ENCODE measurements at regions not wholly inside any gene's neighbourhood (a gene's known extent, or its start where the extent isn't known, plus 50 kb on each side); places are given as distances from the start of the nearest gene placed in this dataset.

DNA sequence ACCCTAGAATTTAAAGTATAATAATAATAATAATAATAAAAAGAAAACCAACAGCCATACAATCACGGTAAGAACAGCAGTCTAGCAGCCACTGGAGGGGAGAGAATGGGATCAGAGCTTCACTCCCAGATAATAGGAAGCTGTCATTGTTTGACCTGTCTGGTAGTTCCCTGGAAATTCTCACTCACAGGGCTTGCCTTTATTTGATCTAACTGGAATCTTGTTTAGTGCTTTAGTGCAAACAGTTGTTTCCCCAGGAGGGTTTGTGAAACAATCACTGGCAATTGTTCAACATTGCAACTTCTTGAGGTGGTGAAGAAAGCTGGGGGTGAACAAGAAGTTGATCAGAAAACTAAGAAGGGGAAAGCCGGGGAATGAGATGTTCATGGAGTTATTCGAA lies 68.7 kb upstream of the PTCSC3 start:
- Histone ChIP-seq H3K27me3 (ENCODE audit: low read depth) (peaks cover 15% of the 10 kb centered on the region), H3K27ac (replicated peaks) (no peak overlapping the region), H3K4me3 (no peak overlapping the region), H3K9me3 (replicated peaks) (peaks cover 10% of the 10 kb centered on the region), H3K4me1 (no peaks in the 10 kb centered on the region), H3K36me3 (no peaks in the 10 kb centered on the region)
- intact Hi-C loops (cut with micrococcal nuclease), result no loop called here
- DNase-seq, result no peak
- TF ChIP-seq, protein P1, sequence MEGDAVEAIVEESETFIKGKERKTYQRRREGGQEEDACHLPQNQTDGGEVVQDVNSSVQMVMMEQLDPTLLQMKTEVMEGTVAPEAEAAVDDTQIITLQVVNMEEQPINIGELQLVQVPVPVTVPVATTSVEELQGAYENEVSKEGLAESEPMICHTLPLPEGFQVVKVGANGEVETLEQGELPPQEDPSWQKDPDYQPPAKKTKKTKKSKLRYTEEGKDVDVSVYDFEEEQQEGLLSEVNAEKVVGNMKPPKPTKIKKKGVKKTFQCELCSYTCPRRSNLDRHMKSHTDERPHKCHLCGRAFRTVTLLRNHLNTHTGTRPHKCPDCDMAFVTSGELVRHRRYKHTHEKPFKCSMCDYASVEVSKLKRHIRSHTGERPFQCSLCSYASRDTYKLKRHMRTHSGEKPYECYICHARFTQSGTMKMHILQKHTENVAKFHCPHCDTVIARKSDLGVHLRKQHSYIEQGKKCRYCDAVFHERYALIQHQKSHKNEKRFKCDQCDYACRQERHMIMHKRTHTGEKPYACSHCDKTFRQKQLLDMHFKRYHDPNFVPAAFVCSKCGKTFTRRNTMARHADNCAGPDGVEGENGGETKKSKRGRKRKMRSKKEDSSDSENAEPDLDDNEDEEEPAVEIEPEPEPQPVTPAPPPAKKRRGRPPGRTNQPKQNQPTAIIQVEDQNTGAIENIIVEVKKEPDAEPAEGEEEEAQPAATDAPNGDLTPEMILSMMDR (IDR thresholded peaks at IDR 0.05; ENCODE audit: borderline replicate concordance), result no peak

DNA sequence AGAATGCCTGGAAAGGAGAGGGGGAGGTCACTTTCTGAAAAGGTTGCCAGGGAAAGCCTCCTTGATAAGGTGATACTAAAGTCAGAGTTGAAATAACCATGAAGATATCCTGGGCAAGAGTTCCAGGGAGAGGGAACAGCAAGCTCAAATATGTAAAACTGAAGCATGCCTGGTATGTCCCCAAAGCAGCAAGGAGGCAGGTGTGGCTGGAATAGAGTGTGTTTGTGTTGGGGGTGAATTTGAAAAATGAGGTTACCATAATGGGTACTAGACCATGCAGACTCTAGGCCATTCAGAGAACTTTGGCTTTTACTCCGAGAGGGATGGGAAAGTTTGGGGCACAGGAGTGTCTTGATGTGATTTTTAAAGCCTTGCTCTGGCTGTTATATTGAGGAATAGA lies 66.7 kb upstream of the PTCSC3 start:
- no peak for DNase-seq

DNA sequence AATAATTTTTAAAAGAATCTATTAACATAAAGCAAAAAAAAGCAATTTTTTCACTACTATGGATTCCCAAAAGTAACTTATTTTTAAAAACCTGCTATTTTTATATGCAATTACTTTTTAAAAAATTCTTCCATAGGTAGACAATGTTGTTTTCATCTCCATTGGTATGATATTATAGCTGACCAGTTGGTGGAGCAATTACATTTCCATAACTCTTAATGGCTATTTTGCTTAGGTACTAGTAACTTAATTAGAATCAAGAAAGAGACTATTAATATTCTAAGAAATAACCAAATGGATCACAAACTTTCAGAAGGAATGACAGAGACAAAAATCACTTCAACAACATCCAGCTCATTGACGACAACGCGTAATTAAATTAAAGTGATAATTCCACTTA lies 64.7 kb upstream of the PTCSC3 start:
- no peak for DNase-seq
- peaks cover 45% of the 10 kb centered on the region for H3K27me3 ChIP-seq (ENCODE audit: low read depth)
- intact Hi-C loops (cut with micrococcal nuclease), result no loop called here
- H3K4me3 ChIP-seq, result no peak overlapping the region
- TF ChIP-seq, protein P1 (IDR thresholded peaks at IDR 0.05; ENCODE audit: borderline replicate concordance), result no peak
- no peak overlapping the region for H3K27ac ChIP-seq (replicated peaks)
- no peaks in the 10 kb centered on the region for H3K36me3 ChIP-seq
- no peaks in the 10 kb centered on the region for H3K4me1 ChIP-seq
- no peaks in the 10 kb centered on the region for H3K9me3 ChIP-seq (replicated peaks)

More for the DNA sequence above, 66.7 kb upstream of the PTCSC3 start:
- Histone ChIP-seq H3K27me3 (ENCODE audit: low read depth) (peaks cover 35% of the 10 kb centered on the region), H3K4me1 (no peaks in the 10 kb centered on the region), H3K36me3 (no peaks in the 10 kb centered on the region), H3K4me3 (no peak overlapping the region), H3K27ac (replicated peaks) (no peak overlapping the region), H3K9me3 (replicated peaks) (no peaks in the 10 kb centered on the region)
- intact Hi-C loops (cut with micrococcal nuclease), result no loop called here
- TF ChIP-seq, protein P1 (IDR thresholded peaks at IDR 0.05; ENCODE audit: borderline replicate concordance), result no peak

DNA sequence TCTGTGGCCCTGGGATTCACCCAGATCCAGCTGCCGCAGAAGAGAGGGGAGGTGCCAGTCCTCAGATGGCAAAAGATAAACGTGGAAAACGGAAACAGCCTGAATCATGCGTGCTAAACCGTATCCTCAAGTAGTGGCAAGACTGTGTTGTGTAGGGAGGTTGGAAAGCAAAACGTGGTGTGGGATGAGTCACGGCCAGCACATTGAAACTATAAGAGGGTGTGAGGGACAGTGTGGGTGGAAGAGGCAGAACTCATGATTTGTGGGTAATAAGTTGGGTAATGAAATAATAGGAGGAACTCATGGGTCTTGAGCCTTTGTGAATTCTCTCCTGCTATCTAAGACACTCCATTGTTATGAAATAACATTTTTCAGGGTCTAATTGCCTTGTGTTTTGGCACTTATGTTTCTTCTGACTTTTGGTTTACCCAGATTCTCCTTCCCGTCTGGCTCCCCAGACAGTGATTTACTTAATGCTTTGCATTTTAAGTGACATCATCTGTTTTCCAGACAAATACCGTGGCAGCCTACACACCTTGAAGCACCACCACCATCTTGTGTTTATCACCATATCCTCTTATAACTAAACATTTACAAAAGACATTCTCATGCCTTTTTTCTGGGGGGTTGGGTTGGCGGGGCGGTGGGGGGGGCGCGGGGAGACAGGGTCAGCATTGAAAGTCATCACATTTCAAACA lies 62.3 kb upstream of the PTCSC3 start:
- no peak overlapping the region for H3K27ac ChIP-seq (replicated peaks)
- peaks cover 50% of the 10 kb centered on the region for H3K27me3 ChIP-seq (ENCODE audit: low read depth)
- H3K4me1 ChIP-seq, result no peaks in the 10 kb centered on the region
- DNase-seq, result no peak
- intact Hi-C loops (cut with micrococcal nuclease), result no loop called here
- TF ChIP-seq, protein P1 (IDR thresholded peaks at IDR 0.05; ENCODE audit: borderline replicate concordance), result no peak
- H3K4me3 ChIP-seq, result no peak overlapping the region
- no peaks in the 10 kb centered on the region for H3K36me3 ChIP-seq
- no peaks in the 10 kb centered on the region for H3K9me3 ChIP-seq (replicated peaks)

DNA sequence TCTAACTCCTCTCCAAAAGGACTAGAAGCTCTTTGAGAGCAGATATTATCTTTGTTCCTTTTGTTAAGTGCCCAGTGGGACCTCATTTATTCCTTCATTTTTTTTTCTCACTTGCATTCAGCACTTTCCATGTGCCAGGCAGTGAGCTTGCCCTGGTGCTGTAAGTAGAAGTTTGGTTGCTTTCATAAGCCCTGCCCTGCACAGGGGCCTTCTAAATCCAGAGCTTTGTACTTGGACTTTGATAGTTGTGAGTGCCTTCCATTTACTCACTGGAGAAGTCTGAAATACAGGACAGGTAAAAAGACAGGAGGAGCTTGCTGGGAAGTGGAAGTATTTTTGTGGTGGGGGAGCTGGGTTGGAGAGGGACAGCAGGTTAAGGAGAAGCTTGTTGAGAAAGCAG lies 56.7 kb upstream of the PTCSC3 start:
- Histone ChIP-seq H3K4me1 (no peaks in the 10 kb centered on the region), H3K9me3 (replicated peaks) (no peaks in the 10 kb centered on the region), H3K27me3 (ENCODE audit: low read depth) (peaks cover 20% of the 10 kb centered on the region), H3K4me3 (no peak overlapping the region), H3K27ac (replicated peaks) (no peak overlapping the region), H3K36me3 (no peaks in the 10 kb centered on the region)
- TF ChIP-seq, protein P1 (IDR thresholded peaks at IDR 0.05; ENCODE audit: borderline replicate concordance), result no peak
- intact Hi-C loops (cut with micrococcal nuclease), result no loop called here
- no peak for DNase-seq

Measured in left ventricle myocardium inferior (tissue), 1 donor.